Esophagus (tissue), 2 donors: ENCODE measurements at regions not wholly inside any gene's neighbourhood (a gene's known extent, or its start where the extent isn't known, plus 50 kb on each side); places are given as distances from the start of the nearest gene placed in this dataset.

Experiments used
- H3K27ac ChIP-seq, 2 donors: one replicate each; pipeline ENCODE4 v1.5.1; 2013; ENCODE audit warnings: low read depth in 2 of 2, mild to moderate bottlenecking in 2 of 2, inconsistent platforms in 1 of 2, low read length in 1 of 2, moderate library complexity in 1 of 2
- H3K27me3 ChIP-seq, 2 donors: one replicate each; pipeline ENCODE4 v1.6.1; 2013; ENCODE audit warnings: low read length in 2 of 2, control low read depth in 1 of 2, mild to moderate bottlenecking in 1 of 2; ENCODE audit not compliant: insufficient read depth in 2 of 2, control insufficient read depth in 1 of 2
- H3K36me3 ChIP-seq, 2 donors: one replicate each; pipeline ENCODE4 v1.6.1; 2013; ENCODE audit warnings: low read length in 1 of 2; ENCODE audit not compliant: control insufficient read depth in 2 of 2, insufficient read depth in 2 of 2
- H3K4me1 ChIP-seq, 2 donors: one replicate each; pipeline ENCODE4 v1.6.1; 2013; ENCODE audit warnings: low read length in 1 of 2; ENCODE audit not compliant: control insufficient read depth in 2 of 2, insufficient read depth in 2 of 2
- H3K4me3 ChIP-seq, 2 donors: one replicate each; pipeline ENCODE4 v1.5.1; 2013; ENCODE audit warnings: low read length in 2 of 2, mild to moderate bottlenecking in 2 of 2, low read depth in 1 of 2, moderate library complexity in 1 of 2
- H3K9me3 ChIP-seq, 2 donors: one replicate each; pipeline ENCODE4 v1.6.1; 2013; ENCODE audit warnings: mild to moderate bottlenecking in 2 of 2, low read depth in 1 of 2, low read length in 1 of 2, moderate library complexity in 1 of 2; ENCODE audit not compliant: control insufficient read depth in 2 of 2, insufficient read depth in 1 of 2
- WGBS, 2 donors: extraction: QIAGEN DNeasy Blood & Tissue Kit; methylation state at CpG; one replicate each; pipeline ENCODE4 v1.1.7; 2013; 5-methylcytosine and 5-hydroxymethylcytosine counted together
- donor health status: healthy with polysubstance abuse.
- donor health status: Bipolar disorder and iron deficiency.

DNA sequence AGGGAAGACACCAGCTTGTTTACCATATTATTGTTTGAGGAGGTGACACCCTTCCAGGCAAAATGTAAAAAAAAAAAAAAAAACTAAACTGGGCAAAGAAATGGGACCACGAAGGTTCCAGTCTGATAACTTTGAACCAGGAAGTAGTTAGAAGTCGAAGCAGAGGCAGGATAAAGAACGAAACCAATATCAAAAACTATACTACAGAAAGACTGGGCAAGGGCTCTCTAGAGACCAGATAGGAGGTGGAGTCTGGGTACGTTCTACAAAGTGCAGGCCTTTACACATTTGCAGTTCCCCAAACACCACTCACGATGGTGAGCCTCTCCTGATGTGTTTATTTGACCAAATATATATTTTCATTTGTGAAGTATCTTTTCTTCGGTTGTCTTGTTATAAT is 125.7 kb upstream of the CDK1 start:
- Histone ChIP-seq H3K9me3 (no peaks in the 10 kb centered on the region), H3K27ac (no peak overlapping the region), H3K4me1 (no peaks in the 10 kb centered on the region), H3K36me3 (no peaks in the 10 kb centered on the region), H3K27me3 (no peaks in the 10 kb centered on the region), H3K4me3 (no peak overlapping the region)
- 82 to 87% methylated on average over 6 of the region's 6 CpGs for WGBS, 2 donors

DNA sequence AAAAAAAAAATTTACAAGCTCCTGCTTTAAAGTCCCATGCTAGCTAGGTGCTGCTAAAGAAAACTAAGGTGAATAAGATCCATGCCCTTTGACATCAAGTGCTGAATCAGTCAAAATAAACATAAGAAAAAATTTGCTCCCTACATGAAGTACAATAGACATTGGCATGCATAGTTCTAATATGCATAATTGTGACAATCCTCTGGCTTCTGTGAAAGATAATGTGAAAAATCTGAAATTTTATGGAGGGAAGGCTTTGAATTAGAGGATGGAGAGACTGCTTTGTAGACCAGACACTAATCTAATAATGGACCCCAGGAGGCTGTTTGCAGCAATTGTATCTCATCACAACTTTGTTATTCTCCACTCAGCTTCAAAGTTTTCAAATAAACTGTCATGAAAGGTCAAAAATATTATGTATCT is 127.9 kb upstream of the CDK1 start:
- H3K4me3 ChIP-seq: no peak overlapping the region
- no peaks in the 10 kb centered on the region for H3K36me3 ChIP-seq
- no peaks in the 10 kb centered on the region for H3K4me1 ChIP-seq
- no peak overlapping the region for H3K27ac ChIP-seq
- H3K9me3 ChIP-seq: no peaks in the 10 kb centered on the region
- no peaks in the 10 kb centered on the region for H3K27me3 ChIP-seq

DNA sequence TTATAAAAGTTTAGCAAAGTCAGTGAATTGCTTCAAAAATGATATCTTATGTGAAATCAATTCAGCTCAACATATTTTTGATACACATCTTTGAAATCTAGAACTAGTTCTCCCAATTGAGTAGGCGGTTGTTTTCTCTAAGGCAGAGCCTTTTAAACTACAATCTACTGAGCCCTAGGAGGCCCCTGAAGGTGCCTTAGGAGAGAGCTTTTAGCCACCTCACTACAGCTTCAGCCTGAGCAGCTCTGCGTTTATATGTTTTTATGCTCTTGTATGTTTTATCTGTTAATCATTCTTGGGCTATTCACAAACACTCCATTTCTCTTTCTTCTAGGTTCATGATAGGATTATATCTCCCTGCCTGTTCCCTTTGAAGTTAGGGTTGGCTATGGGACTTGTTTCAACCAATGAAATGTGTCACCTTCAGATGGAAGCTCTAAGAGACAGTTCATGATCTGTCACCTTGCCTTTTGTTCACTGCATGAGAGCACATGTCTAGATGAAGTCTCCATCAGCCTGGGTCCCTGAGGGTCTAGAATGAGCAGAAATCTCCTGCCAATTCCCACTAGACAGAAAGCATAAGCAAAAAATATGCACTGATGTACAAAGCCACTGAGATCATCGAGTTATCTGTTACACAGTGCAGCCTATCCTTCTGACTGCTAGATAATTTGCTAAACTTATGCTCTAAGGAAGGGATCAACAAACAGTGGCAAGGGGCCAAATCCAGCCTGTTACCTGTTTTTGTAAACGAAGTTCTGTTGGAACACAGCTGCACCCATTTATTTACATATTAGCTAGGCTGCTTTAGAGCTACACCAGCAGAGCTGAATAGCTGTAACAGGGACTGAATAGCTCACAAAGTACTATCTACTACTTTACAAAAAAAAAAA is 128.5 kb upstream of the CDK1 start:
- Histone ChIP-seq H3K36me3 (no peaks in the 10 kb centered on the region), H3K4me1 (no peaks in the 10 kb centered on the region), H3K4me3 (no peak overlapping the region), H3K27me3 (no peaks in the 10 kb centered on the region), H3K27ac (no peak overlapping the region), H3K9me3 (no peaks in the 10 kb centered on the region)
- WGBS, 2 donors: 44 to 50% methylated on average over 4 of the region's 4 CpGs

- H3K36me3 ChIP-seq: no peaks in the 10 kb centered on the region
- 68 to 73% methylated on average over 2 of the region's 2 CpGs for WGBS, 2 donors
- H3K4me3 ChIP-seq: no peak overlapping the region
- no peak overlapping the region for H3K27ac ChIP-seq
- H3K4me1 ChIP-seq: no peaks in the 10 kb centered on the region
- H3K9me3 ChIP-seq: no peaks in the 10 kb centered on the region
- no peaks in the 10 kb centered on the region for H3K27me3 ChIP-seq
Observed at GRCh38 chr10:60648761-60649160, 129.5 kb upstream of the CDK1 start.

DNA sequence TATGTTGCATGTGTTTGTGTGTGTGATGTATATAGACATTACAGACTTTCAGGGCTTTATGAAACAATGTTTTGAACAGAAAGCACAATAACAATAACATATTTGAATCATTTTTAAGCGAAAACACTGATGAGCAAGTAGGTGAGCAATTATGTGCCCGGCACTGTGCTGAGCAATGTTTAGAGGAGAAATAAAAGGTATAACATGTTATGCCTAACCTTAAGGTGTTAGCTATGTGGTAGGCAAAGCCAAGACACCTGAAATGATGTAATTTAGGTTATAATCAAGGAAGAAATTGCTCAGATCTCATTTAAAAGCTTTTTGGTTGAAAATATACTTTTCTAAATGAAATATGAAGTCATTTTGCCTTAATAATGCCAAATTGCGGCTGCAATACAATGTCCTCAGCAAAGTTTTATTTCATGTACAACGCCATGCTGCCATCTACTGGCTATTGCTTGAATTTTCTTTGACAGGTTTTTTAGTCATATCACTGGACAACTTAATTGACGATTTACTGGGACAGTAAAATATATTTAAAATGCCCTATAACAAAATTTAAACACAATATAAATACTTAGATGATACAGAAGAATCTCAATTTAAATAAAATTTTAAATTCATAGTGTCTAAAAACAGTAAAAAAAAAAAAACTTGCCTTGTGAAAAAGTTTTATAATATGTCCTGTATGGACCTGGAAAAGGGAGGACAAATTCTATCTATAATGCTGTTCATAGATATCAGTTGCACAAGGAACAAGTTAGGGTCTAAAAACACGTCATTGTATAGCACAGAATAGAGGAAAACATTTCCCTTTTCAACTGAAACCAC is 131.1 kb upstream of the CDK1 start:
- Histone ChIP-seq H3K27ac (no peak overlapping the region), H3K36me3 (no peaks in the 10 kb centered on the region), H3K4me1 (no peaks in the 10 kb centered on the region), H3K4me3 (no peak overlapping the region), H3K9me3 (no peaks in the 10 kb centered on the region), H3K27me3 (no peaks in the 10 kb centered on the region)
- WGBS, 2 donors: 17 to 18% methylated on average over 6 of the region's 6 CpGs

GRCh38 chr10:60645980-60646379 is 132.3 kb upstream of the CDK1 start:
- Histone ChIP-seq H3K4me3 (no peak overlapping the region), H3K27me3 (no peaks in the 10 kb centered on the region), H3K36me3 (no peaks in the 10 kb centered on the region), H3K9me3 (no peaks in the 10 kb centered on the region), H3K4me1 (no peaks in the 10 kb centered on the region), H3K27ac (no peak overlapping the region)
- WGBS, 2 donors: 45 to 86% methylated on average over 2 of the region's 2 CpGs

DNA sequence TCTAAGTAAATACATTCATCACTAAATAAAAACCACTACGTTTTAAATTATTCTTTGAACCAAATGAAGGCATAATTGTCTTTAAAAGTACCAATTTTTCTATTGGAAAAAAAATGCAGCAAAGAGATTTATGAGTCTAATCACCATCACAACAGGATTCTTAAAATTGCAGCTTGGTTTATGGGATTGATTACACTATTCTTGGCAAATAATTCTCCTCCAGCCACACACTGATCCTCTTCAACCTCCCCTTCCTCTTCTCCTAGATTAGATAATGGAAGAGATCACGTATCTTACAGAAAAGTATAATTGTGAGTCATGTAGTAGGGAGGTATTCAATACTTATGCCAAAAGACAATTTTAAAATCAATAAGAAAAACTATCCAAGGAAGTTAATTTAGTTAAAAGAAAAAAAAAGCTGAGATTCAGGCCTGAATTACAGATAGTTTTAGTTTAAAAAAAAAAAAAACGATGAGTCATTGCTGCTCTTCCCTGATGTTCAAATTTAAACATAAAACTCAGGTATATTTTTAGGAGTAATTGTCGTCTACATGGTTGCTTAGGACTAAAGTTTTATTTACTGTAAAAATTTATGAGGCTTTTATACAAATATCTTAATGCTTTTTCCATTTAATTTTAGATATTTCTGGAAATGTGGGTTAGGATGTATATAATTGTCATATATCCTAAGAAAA is 133.7 kb upstream of the CDK1 start:
- no peaks in the 10 kb centered on the region for H3K27me3 ChIP-seq
- H3K36me3 ChIP-seq: no peaks in the 10 kb centered on the region
- H3K4me3 ChIP-seq: no peak overlapping the region
- no peaks in the 10 kb centered on the region for H3K9me3 ChIP-seq
- H3K27ac ChIP-seq: no peak overlapping the region
- H3K4me1 ChIP-seq: no peaks in the 10 kb centered on the region
- WGBS, 2 donors: 59 to 67% methylated on average over 4 of the region's 4 CpGs

GRCh38 chr10:60643874-60644273 is 134.4 kb upstream of the CDK1 start:
- no peaks in the 10 kb centered on the region for H3K4me1 ChIP-seq
- no peaks in the 10 kb centered on the region for H3K36me3 ChIP-seq
- H3K27ac ChIP-seq: no peak overlapping the region
- no peak overlapping the region for H3K4me3 ChIP-seq
- no peaks in the 10 kb centered on the region for H3K27me3 ChIP-seq
- WGBS, 2 donors: 69 to 85% methylated on average over 1 of the region's 1 CpG
- no peaks in the 10 kb centered on the region for H3K9me3 ChIP-seq

DNA sequence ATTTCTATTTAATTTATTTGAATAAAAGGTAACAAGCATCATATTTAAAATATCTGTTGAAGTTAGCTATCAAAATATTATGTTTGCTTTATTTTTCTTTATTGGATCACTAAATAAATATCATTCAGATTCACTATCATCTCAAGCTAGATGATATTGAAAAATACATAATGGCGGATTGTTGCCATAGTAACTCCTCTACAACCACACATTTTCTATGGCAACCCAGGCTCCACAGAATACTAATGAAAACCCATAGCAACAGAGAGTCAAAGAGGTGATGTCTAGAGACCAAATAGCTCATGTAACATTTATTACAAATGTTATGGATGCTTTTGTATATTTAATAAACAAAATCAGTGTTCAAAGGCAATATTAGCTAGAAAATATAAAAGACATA is 148.9 kb upstream of the CDK1 start:
- no peak overlapping the region for H3K4me3 ChIP-seq
- 95 to 97% methylated on average over 1 of the region's 1 CpG for WGBS, 2 donors
- no peaks in the 10 kb centered on the region for H3K4me1 ChIP-seq
- H3K27me3 ChIP-seq: no peaks in the 10 kb centered on the region
- no peaks in the 10 kb centered on the region for H3K36me3 ChIP-seq
- H3K27ac ChIP-seq: no peak overlapping the region
- no peaks in the 10 kb centered on the region for H3K9me3 ChIP-seq
